ENCODE measurements at regions not wholly inside any gene's neighbourhood (a gene's known extent, or its start where the extent isn't known, plus 50 kb on each side); places are given as distances from the start of the nearest gene placed in this dataset.

DNA sequence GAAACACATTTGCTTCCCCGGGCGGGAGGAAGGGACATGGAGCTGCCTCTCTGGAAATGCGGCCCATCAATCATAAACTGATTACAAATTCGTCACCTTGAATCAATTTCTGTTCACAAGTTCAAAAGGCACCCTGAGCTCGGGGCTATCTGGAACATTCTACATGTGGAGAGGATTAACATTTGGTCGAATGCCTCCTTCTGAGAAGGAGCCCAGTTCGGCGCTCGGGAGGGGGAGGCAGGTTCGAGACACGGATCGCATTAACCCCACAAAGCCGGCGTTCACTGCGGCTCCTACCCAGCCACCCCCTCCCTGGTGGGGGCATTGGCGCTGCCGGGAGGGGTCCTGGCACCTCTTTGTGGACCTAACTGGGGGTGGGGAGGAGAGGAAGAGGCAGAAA is 108.0 kb downstream of the CPZ start:
- TF ChIP-seq, protein P1, sequence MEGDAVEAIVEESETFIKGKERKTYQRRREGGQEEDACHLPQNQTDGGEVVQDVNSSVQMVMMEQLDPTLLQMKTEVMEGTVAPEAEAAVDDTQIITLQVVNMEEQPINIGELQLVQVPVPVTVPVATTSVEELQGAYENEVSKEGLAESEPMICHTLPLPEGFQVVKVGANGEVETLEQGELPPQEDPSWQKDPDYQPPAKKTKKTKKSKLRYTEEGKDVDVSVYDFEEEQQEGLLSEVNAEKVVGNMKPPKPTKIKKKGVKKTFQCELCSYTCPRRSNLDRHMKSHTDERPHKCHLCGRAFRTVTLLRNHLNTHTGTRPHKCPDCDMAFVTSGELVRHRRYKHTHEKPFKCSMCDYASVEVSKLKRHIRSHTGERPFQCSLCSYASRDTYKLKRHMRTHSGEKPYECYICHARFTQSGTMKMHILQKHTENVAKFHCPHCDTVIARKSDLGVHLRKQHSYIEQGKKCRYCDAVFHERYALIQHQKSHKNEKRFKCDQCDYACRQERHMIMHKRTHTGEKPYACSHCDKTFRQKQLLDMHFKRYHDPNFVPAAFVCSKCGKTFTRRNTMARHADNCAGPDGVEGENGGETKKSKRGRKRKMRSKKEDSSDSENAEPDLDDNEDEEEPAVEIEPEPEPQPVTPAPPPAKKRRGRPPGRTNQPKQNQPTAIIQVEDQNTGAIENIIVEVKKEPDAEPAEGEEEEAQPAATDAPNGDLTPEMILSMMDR (IDR thresholded peaks at IDR 0.05): no peak
- no peak for TF ChIP-seq POLR2A (IDR thresholded peaks at IDR 0.05)
